ENCODE measurements at regions not wholly inside any gene's neighbourhood (a gene's known extent, or its start where the extent isn't known, plus 50 kb on each side); places are given as distances from the start of the nearest gene placed in this dataset.

- H3K4me1 Mint-ChIP-seq (ENCODE audit: unreplicated experiment): peaks cover 12% of the 10 kb centered on the region
- H3K36me3 Mint-ChIP-seq (ENCODE audit: low read depth, unreplicated experiment): no peaks in the 10 kb centered on the region
- DNase-seq (ENCODE audit: low spot score): no peak
- no peak overlapping the region for H3K27ac Mint-ChIP-seq (ENCODE audit: unreplicated experiment)
- peaks cover 3% of the 10 kb centered on the region for H3K27me3 Mint-ChIP-seq (ENCODE audit: unreplicated experiment)
- no peak overlapping the region for H3K4me3 Mint-ChIP-seq (ENCODE audit: unreplicated experiment)
- H3K9me3 Mint-ChIP-seq (ENCODE audit: unreplicated experiment): no peaks in the 10 kb centered on the region
- TF ChIP-seq, protein P1, sequence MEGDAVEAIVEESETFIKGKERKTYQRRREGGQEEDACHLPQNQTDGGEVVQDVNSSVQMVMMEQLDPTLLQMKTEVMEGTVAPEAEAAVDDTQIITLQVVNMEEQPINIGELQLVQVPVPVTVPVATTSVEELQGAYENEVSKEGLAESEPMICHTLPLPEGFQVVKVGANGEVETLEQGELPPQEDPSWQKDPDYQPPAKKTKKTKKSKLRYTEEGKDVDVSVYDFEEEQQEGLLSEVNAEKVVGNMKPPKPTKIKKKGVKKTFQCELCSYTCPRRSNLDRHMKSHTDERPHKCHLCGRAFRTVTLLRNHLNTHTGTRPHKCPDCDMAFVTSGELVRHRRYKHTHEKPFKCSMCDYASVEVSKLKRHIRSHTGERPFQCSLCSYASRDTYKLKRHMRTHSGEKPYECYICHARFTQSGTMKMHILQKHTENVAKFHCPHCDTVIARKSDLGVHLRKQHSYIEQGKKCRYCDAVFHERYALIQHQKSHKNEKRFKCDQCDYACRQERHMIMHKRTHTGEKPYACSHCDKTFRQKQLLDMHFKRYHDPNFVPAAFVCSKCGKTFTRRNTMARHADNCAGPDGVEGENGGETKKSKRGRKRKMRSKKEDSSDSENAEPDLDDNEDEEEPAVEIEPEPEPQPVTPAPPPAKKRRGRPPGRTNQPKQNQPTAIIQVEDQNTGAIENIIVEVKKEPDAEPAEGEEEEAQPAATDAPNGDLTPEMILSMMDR (IDR thresholded peaks at IDR 0.05; ENCODE audit: unreplicated experiment): no peak
Observed at GRCh38 chr3:16058521-16058920, 116.0 kb upstream of the GALNT15 start.

GRCh38 chr3:16059081-16059537 is 115.4 kb upstream of the GALNT15 start:
- Mint-ChIP-seq H3K27me3 (ENCODE audit: unreplicated experiment) (peaks cover 4% of the 10 kb centered on the region), H3K27ac (ENCODE audit: unreplicated experiment) (no peak overlapping the region), H3K9me3 (ENCODE audit: unreplicated experiment) (no peaks in the 10 kb centered on the region), H3K4me3 (ENCODE audit: unreplicated experiment) (no peak overlapping the region), H3K4me1 (ENCODE audit: unreplicated experiment) (peaks cover 12% of the 10 kb centered on the region), H3K36me3 (ENCODE audit: low read depth, unreplicated experiment) (no peaks in the 10 kb centered on the region)
- no peak for DNase-seq (ENCODE audit: low spot score)
- TF ChIP-seq, protein P1 (IDR thresholded peaks at IDR 0.05; ENCODE audit: unreplicated experiment): no peak

DNA sequence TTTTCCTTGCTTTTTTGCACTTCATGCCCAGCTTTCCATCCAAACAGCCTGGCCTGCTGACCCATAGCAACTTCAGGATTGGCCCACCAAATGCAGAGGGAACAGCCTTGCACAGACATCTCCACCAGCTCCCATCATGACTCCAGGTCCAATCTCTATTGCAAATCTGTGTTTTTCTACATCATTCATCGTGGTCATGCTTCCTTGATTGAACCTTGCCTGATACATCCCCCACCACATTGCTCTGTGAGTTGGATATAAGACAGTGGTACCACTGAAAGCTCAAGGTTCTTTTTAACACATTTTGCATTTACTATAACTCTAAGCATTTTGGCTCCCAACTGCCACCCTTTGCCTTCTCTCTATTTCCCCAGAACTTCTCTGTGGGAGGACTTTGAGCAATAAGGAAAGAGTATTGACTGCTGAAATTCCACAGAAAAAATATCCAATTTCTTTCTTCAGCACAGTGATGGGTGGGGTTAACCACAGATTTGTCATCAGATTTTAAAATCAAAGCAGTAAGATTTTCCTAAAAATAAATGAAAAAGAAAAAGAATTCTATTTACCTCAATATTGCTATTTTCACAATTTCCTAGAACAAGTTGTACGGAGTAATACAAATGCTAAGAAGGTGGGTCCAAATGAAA is 114.6 kb upstream of the GALNT15 start:
- no peaks in the 10 kb centered on the region for H3K9me3 Mint-ChIP-seq (ENCODE audit: unreplicated experiment)
- H3K27ac Mint-ChIP-seq (ENCODE audit: unreplicated experiment): no peak overlapping the region

GRCh38 chr3:16060358-16060852 is 114.1 kb upstream of the GALNT15 start:
- peak overlapping the region; percentile 62 for H3K27ac Mint-ChIP-seq (ENCODE audit: unreplicated experiment)
- H3K9me3 Mint-ChIP-seq (ENCODE audit: unreplicated experiment): no peaks in the 10 kb centered on the region
- H3K27me3 Mint-ChIP-seq (ENCODE audit: unreplicated experiment): peaks cover 4% of the 10 kb centered on the region
- peak; percentile 8 for DNase-seq (ENCODE audit: low spot score)
- peaks cover 16% of the 10 kb centered on the region for H3K4me1 Mint-ChIP-seq (ENCODE audit: unreplicated experiment)
- no peaks in the 10 kb centered on the region for H3K36me3 Mint-ChIP-seq (ENCODE audit: low read depth, unreplicated experiment)
- TF ChIP-seq, protein P1 (IDR thresholded peaks at IDR 0.05; ENCODE audit: unreplicated experiment): no peak
- H3K4me3 Mint-ChIP-seq (ENCODE audit: unreplicated experiment): peak overlapping the region; percentile 18

More for the DNA sequence above, 114.6 kb upstream of the GALNT15 start:
- Mint-ChIP-seq H3K4me1 (ENCODE audit: unreplicated experiment) (peaks cover 16% of the 10 kb centered on the region), H3K27me3 (ENCODE audit: unreplicated experiment) (peaks cover 4% of the 10 kb centered on the region), H3K4me3 (ENCODE audit: unreplicated experiment) (no peak overlapping the region), H3K36me3 (ENCODE audit: low read depth, unreplicated experiment) (no peaks in the 10 kb centered on the region)
- no peak for DNase-seq (ENCODE audit: low spot score)
- TF ChIP-seq, protein P1 (IDR thresholded peaks at IDR 0.05; ENCODE audit: unreplicated experiment): no peak

GRCh38 chr3:16060945-16061344 is 113.5 kb upstream of the GALNT15 start:
- peaks cover 16% of the 10 kb centered on the region for H3K4me1 Mint-ChIP-seq (ENCODE audit: unreplicated experiment)
- H3K27ac Mint-ChIP-seq (ENCODE audit: unreplicated experiment): peak overlapping the region; percentile 62
- TF ChIP-seq, protein P1 (IDR thresholded peaks at IDR 0.05; ENCODE audit: unreplicated experiment): no peak
- no peaks in the 10 kb centered on the region for H3K9me3 Mint-ChIP-seq (ENCODE audit: unreplicated experiment)
- peak overlapping the region; percentile 18 for H3K4me3 Mint-ChIP-seq (ENCODE audit: unreplicated experiment)
- DNase-seq (ENCODE audit: low spot score): no peak
- no peaks in the 10 kb centered on the region for H3K36me3 Mint-ChIP-seq (ENCODE audit: low read depth, unreplicated experiment)
- peaks cover 4% of the 10 kb centered on the region for H3K27me3 Mint-ChIP-seq (ENCODE audit: unreplicated experiment)

Measured in endothelial cell (in vitro differentiated cells).